ENCODE measurements at regions not wholly inside any gene's neighbourhood (a gene's known extent, or its start where the extent isn't known, plus 50 kb on each side); places are given as distances from the start of the nearest gene placed in this dataset.
"Not testable (repeated sequence)": the region's sequence is repeated elsewhere in the genome, so short reads cannot be mapped to it uniquely, and the experiment has no call there.

- DNase-seq = no peak
These were observed 126.5 kb upstream of the MTPN start for GRCh38 chr7:136103545-136104268.

- no peak for DNase-seq
These were observed 125.7 kb upstream of the MTPN start for GRCh38 chr7:136102881-136103280.

- not testable (repeated sequence) for DNase-seq
These were observed 115.6 kb upstream of the MTPN start for GRCh38 chr7:136092714-136093113.

- no peak for DNase-seq
These were observed 110.7 kb upstream of the MTPN start for GRCh38 chr7:136087881-136088280.

GRCh38 chr7:136086712-136087111, 109.6 kb upstream of the MTPN start:
- DNase-seq = peak; percentile 32

GRCh38 chr7:136079934-136080333, 102.8 kb upstream of the MTPN start:
- no peak for DNase-seq

GRCh38 chr7:136079478-136079892, 102.3 kb upstream of the MTPN start:
- DNase-seq = no peak

GRCh38 chr7:136079066-136079465, 101.9 kb upstream of the MTPN start:
- DNase-seq = no peak

GRCh38 chr7:136078630-136079029, 101.5 kb upstream of the MTPN start:
- DNase-seq = no peak

GRCh38 chr7:136076954-136077353, 99.8 kb upstream of the MTPN start:
- no peak for DNase-seq

GRCh38 chr7:136074843-136075242, 97.7 kb upstream of the MTPN start:
- no peak for DNase-seq

- no peak for DNase-seq
These were observed 95.3 kb upstream of the MTPN start for GRCh38 chr7:136072447-136072846.

- DNase-seq = no peak
These were observed 93.8 kb upstream of the MTPN start for GRCh38 chr7:136070736-136071505.

- no peak for DNase-seq
These were observed 92.8 kb upstream of the MTPN start for GRCh38 chr7:136069840-136070529.

- no peak for DNase-seq
These were observed 90.1 kb upstream of the MTPN start for GRCh38 chr7:136067277-136067676.

GRCh38 chr7:136066304-136067143, 89.4 kb upstream of the MTPN start:
- no peak for DNase-seq

- DNase-seq = no peak
These were observed 87.6 kb upstream of the MTPN start for GRCh38 chr7:136064627-136065237.

GRCh38 chr7:136064081-136064480, 86.9 kb upstream of the MTPN start:
- no peak for DNase-seq

- DNase-seq = no peak
These were observed 86.1 kb upstream of the MTPN start for GRCh38 chr7:136063326-136063666.

GRCh38 chr7:136062625-136063325, 85.6 kb upstream of the MTPN start:
- DNase-seq = no peak

- no peak for DNase-seq
These were observed 84.3 kb upstream of the MTPN start for GRCh38 chr7:136061433-136061832.

- no peak for DNase-seq
These were observed 81.4 kb upstream of the MTPN start for GRCh38 chr7:136058546-136058945.
